Cardiac muscle cell (in vitro differentiated cells and primary cell): ENCODE measurements at regions not wholly inside any gene's neighbourhood (a gene's known extent, or its start where the extent isn't known, plus 50 kb on each side); places are given as distances from the start of the nearest gene placed in this dataset.
A peak's percentile ranks its signal among the peaks of the same experiment; 100 is the strongest.

ENCODE experiments used
- DNase-seq, 2 donors: peaks; one replicate each; pipeline versions ENCODE4 v3.0.0 to v3.0.0-alpha.2; 2010 to 2017; ENCODE audit warnings: low read depth in 1 of 2, low spot score in 1 of 2
- H3K27ac ChIP-seq: fragments of 200-600 bp; sonication (generic); 2 replicates; pipeline ENCODE4 v1.5.1; 2016
- H3K27me3 ChIP-seq: fragments of 200-600 bp; sonication (generic); 2 replicates; pipeline ENCODE4 v1.6.0; 2016; ENCODE audit warnings: control low read depth
- H3K36me3 ChIP-seq: fragments of 200-600 bp; sonication (generic); 2 replicates; pipeline ENCODE4 v1.5.1; 2016; ENCODE audit warnings: control low read depth
- H3K4me1 ChIP-seq: fragments of 200-600 bp; sonication (generic); 2 replicates; pipeline ENCODE4 v1.8.1; 2017; ENCODE audit warnings: low read depth, mild to moderate bottlenecking, mixed run types
- H3K4me3 ChIP-seq: fragments of 200-600 bp; sonication (generic); 2 replicates; pipeline ENCODE4 v1.5.1; 2016; ENCODE audit warnings: mild to moderate bottlenecking
- H3K9me3 ChIP-seq: fragments of 200-600 bp; sonication (generic); 2 replicates; pipeline ENCODE4 v1.5.1; 2017; ENCODE audit warnings: low read depth, mild to moderate bottlenecking, control low read depth
- CTCF ChIP-seq: IDR thresholded peaks from 2 replicates; pipeline ENCODE4 v1.5.1; 2012; ENCODE audit warnings: low read depth, mild to moderate bottlenecking, low read length

GRCh38 chr16:47806309-47806847, 345.2 kb downstream of the PHKB start:
- H3K4me1 ChIP-seq = no peaks in the 10 kb centered on the region
- no peak for TF ChIP-seq CTCF
- H3K4me3 ChIP-seq = no peak overlapping the region
- H3K36me3 ChIP-seq = no peaks in the 10 kb centered on the region
- DNase-seq = no peak
- H3K27ac ChIP-seq = no peak overlapping the region
- H3K9me3 ChIP-seq = no peaks in the 10 kb centered on the region
- H3K27me3 ChIP-seq = no peaks in the 10 kb centered on the region

GRCh38 chr16:47787696-47788095, 326.6 kb downstream of the PHKB start:
- Histone ChIP-seq H3K36me3 (no peaks in the 10 kb centered on the region), H3K4me3 (no peak overlapping the region), H3K9me3 (no peaks in the 10 kb centered on the region), H3K27me3 (no peaks in the 10 kb centered on the region), H3K4me1 (no peaks in the 10 kb centered on the region), H3K27ac (no peak overlapping the region)
- peak; percentile 44 to 73 for DNase-seq
- TF ChIP-seq CTCF = no peak

- H3K4me1 ChIP-seq = no peaks in the 10 kb centered on the region
Observed at GRCh38 chr16:47781673-47782072, 320.5 kb downstream of the PHKB start.

GRCh38 chr16:47780213-47780875, 319.2 kb downstream of the PHKB start:
- H3K27me3 ChIP-seq = no peaks in the 10 kb centered on the region
- no peaks in the 10 kb centered on the region for H3K9me3 ChIP-seq
- no peaks in the 10 kb centered on the region for H3K4me1 ChIP-seq
- H3K4me3 ChIP-seq = no peak overlapping the region
- no peak overlapping the region for H3K27ac ChIP-seq
- TF ChIP-seq CTCF = no peak
- DNase-seq = no peak
- H3K36me3 ChIP-seq = no peaks in the 10 kb centered on the region

More at GRCh38 chr16:47781673-47782072, 320.5 kb downstream of the PHKB start:
- H3K27ac ChIP-seq = no peak overlapping the region
- no peaks in the 10 kb centered on the region for H3K27me3 ChIP-seq
- no peaks in the 10 kb centered on the region for H3K36me3 ChIP-seq
- no peak overlapping the region for H3K4me3 ChIP-seq
- H3K9me3 ChIP-seq = no peaks in the 10 kb centered on the region
- no peak for DNase-seq
- no peak for TF ChIP-seq CTCF

- Histone ChIP-seq H3K36me3 (no peaks in the 10 kb centered on the region), H3K4me1 (no peaks in the 10 kb centered on the region), H3K9me3 (no peaks in the 10 kb centered on the region), H3K27me3 (no peaks in the 10 kb centered on the region), H3K27ac (no peak overlapping the region), H3K4me3 (no peak overlapping the region)
- DNase-seq = peak in 1 of 2 donors; percentile 74
- TF ChIP-seq CTCF = no peak
Observed at GRCh38 chr16:47779201-47780016, 318.3 kb downstream of the PHKB start.
